Stimulated activated CD8-positive, alpha-beta memory T cell treated with anti-CD3 and anti-CD28 coated beads, Interleukin-2, amount 100 ng/mL, for 48 hours (primary cell): ENCODE measurements at regions not wholly inside any gene's neighbourhood (a gene's known extent, or its start where the extent isn't known, plus 50 kb on each side); places are given as distances from the start of the nearest gene placed in this dataset.
"Not testable (repeated sequence)": the region's sequence is repeated elsewhere in the genome, so short reads cannot be mapped to it uniquely, and the experiment has no call there.

Source experiments
- DNase-seq, 2 donors: peaks; one replicate each; pipeline ENCODE4 v3.0.0-alpha.2; 2020; ENCODE audit warnings: low read depth in 2 of 2

- not testable (repeated sequence) for DNase-seq
These were observed 207.8 kb downstream of the USP6NL start for GRCh38 chr10:11403646-11404045.

DNA sequence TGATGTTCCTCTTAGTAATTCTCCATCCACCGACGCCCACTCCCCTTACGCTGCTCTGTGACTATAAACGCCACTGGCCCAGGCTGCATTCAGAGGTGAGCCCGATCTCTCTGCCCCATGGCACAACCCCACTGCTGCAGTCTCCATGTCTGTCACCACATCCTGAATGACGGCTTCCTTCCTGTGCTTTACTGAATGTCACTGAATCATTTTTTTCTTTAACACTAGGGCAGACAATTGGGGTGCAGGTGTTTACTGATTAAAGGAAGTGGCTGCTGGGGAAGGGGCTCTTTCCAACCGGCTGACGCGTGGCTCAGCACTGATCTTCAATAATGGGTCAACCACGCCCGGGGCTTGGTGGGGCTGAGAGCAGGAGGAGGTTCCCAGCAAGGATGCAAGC, 208.3 kb downstream of the USP6NL start:
- DNase-seq = peak; percentile 21 to 27

- DNase-seq = no peak
These were observed 209.1 kb downstream of the USP6NL start for GRCh38 chr10:11402392-11402791.

DNA sequence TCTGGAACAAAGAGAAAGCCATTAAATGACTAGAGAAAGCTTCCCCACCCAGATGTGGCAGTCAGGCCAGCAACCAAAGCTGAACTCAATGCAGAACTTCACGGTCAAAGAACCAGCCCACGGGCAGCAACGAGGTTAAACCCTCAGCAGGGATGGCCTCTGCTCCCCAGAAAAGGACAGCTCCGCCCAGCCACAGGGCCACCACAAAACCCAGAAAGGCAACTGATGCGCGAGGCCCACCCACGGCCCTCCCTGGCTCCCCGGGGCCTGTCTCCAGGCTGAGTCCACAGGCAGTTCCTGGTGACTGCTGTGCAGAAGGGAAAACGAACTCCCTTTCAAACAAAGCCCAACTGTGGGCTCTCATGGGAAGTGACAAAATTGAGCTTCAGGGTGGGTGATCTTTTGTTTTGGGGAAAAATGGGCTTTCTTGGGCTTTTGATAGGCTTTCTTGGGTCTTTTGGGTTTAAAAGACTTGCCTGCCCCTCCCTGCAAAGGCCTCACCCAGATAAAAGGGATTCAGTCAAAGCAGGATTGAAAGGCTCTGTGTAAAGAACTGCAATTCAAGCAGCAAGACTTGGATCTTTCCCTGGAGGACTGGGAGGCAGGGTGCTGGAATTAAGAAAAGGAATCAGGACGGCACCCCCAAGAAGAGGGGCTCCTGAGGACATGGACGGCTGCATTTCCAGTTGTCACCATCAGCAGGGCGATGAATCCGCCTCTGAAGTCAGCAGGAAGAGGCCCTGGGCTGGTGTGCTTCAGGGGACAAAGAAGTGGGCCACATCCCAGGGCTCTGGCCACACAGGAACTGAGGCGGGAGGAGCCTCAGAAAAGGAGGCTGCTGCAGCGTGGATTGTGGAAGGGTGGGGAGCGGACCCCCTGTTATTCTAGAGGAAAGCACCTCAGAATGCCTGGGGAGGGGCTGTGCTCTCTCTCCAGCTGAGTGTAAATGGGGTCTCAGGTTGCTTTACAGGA, 209.9 kb downstream of the USP6NL start:
- DNase-seq = no peak

DNA sequence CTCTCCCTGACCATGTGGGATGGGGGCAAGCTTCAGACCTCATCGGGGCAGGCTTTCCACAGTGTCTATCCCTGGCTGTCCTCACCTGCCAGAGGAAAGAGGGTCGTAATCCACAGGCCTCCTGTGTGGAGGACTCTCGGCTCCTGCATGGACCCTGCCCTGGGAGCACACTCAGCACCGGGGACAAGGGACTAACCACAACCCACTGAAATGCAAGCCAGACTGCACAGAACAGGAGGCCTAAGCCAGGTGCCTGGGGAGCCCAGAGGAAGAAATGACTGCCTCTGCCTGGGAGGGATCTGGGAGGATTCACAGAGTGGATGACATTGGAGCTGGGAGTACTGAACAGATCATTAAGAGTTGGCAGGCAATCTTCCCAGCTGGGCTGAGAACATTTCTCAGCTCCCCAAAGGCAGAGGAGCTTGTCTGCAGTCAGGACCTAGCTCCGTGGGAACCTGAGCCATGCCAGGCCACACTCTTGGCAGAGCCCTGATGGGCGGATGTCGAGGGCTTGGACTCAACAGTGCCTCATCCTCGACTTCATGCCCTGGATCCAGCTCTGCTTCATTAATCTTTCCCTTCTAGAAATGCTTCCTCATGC, 213.4 kb downstream of the USP6NL start:
- no peak for DNase-seq

- DNase-seq = no peak
These were observed 214.1 kb downstream of the USP6NL start for GRCh38 chr10:11397077-11397965.

GRCh38 chr10:11396311-11396955, 215.0 kb downstream of the USP6NL start:
- DNase-seq = no peak

DNA sequence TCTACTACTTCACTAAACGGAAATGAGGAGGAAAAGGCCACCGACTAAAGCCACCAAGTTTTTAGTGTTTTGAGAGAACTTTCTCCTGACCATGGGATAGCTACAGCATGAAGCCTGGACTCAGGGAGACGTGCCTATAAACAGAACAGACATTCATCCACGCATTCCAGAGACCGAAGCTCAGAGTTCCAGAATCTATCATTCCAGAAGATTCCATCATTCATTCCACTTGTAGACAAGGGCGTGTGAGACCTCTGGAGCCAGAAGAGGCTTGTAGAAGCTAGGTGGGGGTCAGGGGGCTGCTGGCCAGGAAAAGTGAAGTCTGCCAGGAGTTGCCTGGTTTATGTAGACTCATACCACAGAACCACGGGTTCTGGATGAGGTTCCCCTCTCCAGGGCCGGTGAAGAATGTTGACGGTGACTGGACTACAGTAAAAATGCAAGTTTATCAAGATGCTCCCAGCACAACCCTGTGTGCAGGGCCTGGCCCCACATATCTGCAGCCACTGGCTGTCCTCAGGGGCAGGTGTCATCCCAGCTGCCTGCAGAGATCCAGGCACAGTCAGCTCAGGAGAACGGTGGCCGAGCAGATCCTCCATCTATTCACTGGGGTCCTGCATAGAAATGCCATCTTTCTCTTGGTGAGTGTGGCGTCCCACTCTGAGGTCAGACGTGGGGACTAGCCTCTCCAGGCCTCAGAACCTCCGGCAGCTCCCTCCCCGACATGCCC, 215.7 kb downstream of the USP6NL start:
- no peak for DNase-seq

GRCh38 chr10:11395161-11395560, 216.3 kb downstream of the USP6NL start:
- no peak for DNase-seq

- no peak for DNase-seq
These were observed 217.6 kb downstream of the USP6NL start for GRCh38 chr10:11393858-11394257.

DNA sequence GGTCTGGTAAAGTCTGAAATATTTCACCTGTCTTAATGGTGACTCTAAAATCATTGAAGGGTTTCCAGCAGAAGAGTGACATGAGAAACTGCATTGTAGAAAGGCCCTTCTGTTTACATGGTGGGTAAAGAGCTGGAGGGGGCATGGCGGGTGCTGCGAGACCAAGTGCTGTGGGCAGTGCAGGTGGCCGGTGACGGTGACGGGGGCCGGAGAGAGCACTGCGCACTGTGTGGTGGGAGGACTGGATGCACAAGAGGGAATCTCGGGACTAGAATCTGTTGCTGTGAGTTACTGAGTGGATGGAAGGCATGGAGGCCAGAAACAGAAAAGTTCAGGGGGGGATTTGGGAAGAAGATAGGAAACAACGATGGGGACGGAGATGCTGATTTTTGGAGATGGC, 218.7 kb downstream of the USP6NL start:
- no peak for DNase-seq

DNA sequence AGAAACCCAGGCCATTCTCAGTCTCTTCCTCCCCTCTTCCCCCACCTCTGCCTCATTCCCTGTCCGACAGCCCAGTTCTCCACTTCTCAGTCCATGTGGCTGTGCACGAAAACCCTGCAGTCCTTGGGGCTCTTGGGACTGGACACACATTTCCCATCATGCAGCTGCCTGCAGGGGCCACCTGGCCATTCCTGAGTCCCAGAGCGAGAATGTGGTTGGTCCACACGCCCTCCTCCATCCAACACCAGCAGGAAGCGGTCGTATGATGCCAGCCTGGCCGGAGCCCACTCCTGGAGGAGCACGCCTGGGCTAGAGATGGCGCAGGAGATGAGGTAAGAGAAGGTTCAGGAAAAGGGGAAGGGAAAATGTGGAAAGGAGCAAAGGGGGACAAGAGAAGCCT, 222.5 kb downstream of the USP6NL start:
- DNase-seq = no peak

GRCh38 chr10:11387551-11388222, 223.8 kb downstream of the USP6NL start:
- no peak for DNase-seq

GRCh38 chr10:11387044-11387443, 224.4 kb downstream of the USP6NL start:
- no peak for DNase-seq
